Osteoblast (primary cell): ENCODE measurements at regions not wholly inside any gene's neighbourhood (a gene's known extent, or its start where the extent isn't known, plus 50 kb on each side); places are given as distances from the start of the nearest gene placed in this dataset.

Experiments used
- DNase-seq: peaks from one replicate; pipeline ENCODE4 v3.0.0; 2011; ENCODE audit warnings: low spot score, mixed read lengths; ENCODE audit not compliant: insufficient read length; ENCODE audit errors: missing footprints
- H2AFZ ChIP-seq: 2 replicates; pipeline ENCODE4 v1.6.0; 2011; ENCODE audit warnings: mild to moderate bottlenecking, low read length
- H3K27ac ChIP-seq: 2 replicates; pipeline ENCODE4 v1.5.1; 2011; ENCODE audit warnings: mild to moderate bottlenecking, low read depth, low read length, moderate library complexity
- H3K27me3 ChIP-seq: 2 replicates; pipeline ENCODE4 v1.6.0; 2012; ENCODE audit warnings: mild to moderate bottlenecking, control low read depth, inconsistent platforms, low read length, moderate library complexity; ENCODE audit not compliant: insufficient read depth
- H3K36me3 ChIP-seq: 2 replicates; pipeline ENCODE4 v1.5.1; 2011; ENCODE audit warnings: mild to moderate bottlenecking, low read length, control low read depth, moderate library complexity; ENCODE audit not compliant: insufficient read depth
- H3K4me1 ChIP-seq: 2 replicates; pipeline ENCODE4 v1.5.1; 2011; ENCODE audit warnings: mild to moderate bottlenecking, low read length, control low read depth, moderate library complexity; ENCODE audit not compliant: insufficient read depth
- H3K4me2 ChIP-seq: 2 replicates; pipeline ENCODE4 v1.6.0; 2011; ENCODE audit warnings: mild to moderate bottlenecking, low read length; ENCODE audit not compliant: insufficient read depth
- H3K4me3 ChIP-seq: fragments of 200-600 bp; sonication (generic); 3 replicates; pipeline ENCODE4 v1.5.1; 2012; ENCODE audit warnings: mild to moderate bottlenecking, low read length, inconsistent platforms; ENCODE audit not compliant: insufficient read depth
- H3K79me2 ChIP-seq: 2 replicates; pipeline ENCODE4 v1.6.0; 2012; ENCODE audit warnings: mild to moderate bottlenecking, low read length, control low read depth, inconsistent platforms; ENCODE audit not compliant: insufficient read depth
- H3K9me3 ChIP-seq: 2 replicates; pipeline ENCODE4 v1.5.1; 2011; ENCODE audit warnings: low read depth, low read length, control low read depth
- H4K20me1 ChIP-seq: 2 replicates; pipeline ENCODE4 v1.6.0; 2012; ENCODE audit warnings: mild to moderate bottlenecking, low read length, control low read depth; ENCODE audit not compliant: insufficient read depth
- CTCF ChIP-seq: IDR thresholded peaks from 2 replicates; pipeline ENCODE4 v1.5.1; 2011; ENCODE audit warnings: mild to moderate bottlenecking, low read depth, low read length, moderate library complexity; ENCODE audit errors: extremely low read depth

- H3K4me1 ChIP-seq = no peaks in the 10 kb centered on the region
- TF ChIP-seq CTCF = no peak
- H3K4me3 ChIP-seq = no peak overlapping the region
Measured at GRCh38 chr16:79844603-79845002, 244.1 kb upstream of the MAF start.

GRCh38 chr16:79843631-79844043 lies 243.1 kb upstream of the MAF start:
- Histone ChIP-seq H3K36me3 (no peaks in the 10 kb centered on the region), H3K27ac (no peak overlapping the region), H3K4me2 (no peak overlapping the region), H3K9me3 (no peaks in the 10 kb centered on the region), H2AFZ (no peak overlapping the region), H3K79me2 (no peaks in the 10 kb centered on the region), H3K4me3 (no peak overlapping the region), H4K20me1 (no peaks in the 10 kb centered on the region), H3K4me1 (no peaks in the 10 kb centered on the region), H3K27me3 (no peaks in the 10 kb centered on the region)
- no peak for TF ChIP-seq CTCF
- no peak for DNase-seq

More at GRCh38 chr16:79844603-79845002, 244.1 kb upstream of the MAF start:
- H3K79me2 ChIP-seq = no peaks in the 10 kb centered on the region
- H3K4me2 ChIP-seq = no peak overlapping the region
- no peaks in the 10 kb centered on the region for H3K36me3 ChIP-seq
- H3K9me3 ChIP-seq = no peaks in the 10 kb centered on the region
- no peak overlapping the region for H2AFZ ChIP-seq
- H3K27me3 ChIP-seq = no peaks in the 10 kb centered on the region
- no peaks in the 10 kb centered on the region for H4K20me1 ChIP-seq
- DNase-seq = no peak
- H3K27ac ChIP-seq = no peak overlapping the region

GRCh38 chr16:79843145-79843544 lies 242.6 kb upstream of the MAF start:
- Histone ChIP-seq H3K79me2 (no peaks in the 10 kb centered on the region), H3K36me3 (no peaks in the 10 kb centered on the region), H3K4me3 (no peak overlapping the region), H3K9me3 (no peaks in the 10 kb centered on the region), H2AFZ (no peak overlapping the region), H3K4me1 (no peaks in the 10 kb centered on the region), H3K27me3 (no peaks in the 10 kb centered on the region), H4K20me1 (no peaks in the 10 kb centered on the region), H3K27ac (no peak overlapping the region), H3K4me2 (no peak overlapping the region)
- TF ChIP-seq CTCF = no peak
- DNase-seq = no peak

GRCh38 chr16:79842197-79842596 lies 241.7 kb upstream of the MAF start:
- Histone ChIP-seq H3K27me3 (no peaks in the 10 kb centered on the region), H3K9me3 (no peaks in the 10 kb centered on the region), H4K20me1 (no peaks in the 10 kb centered on the region), H3K36me3 (no peaks in the 10 kb centered on the region), H3K4me3 (no peak overlapping the region), H3K79me2 (no peaks in the 10 kb centered on the region), H2AFZ (no peak overlapping the region), H3K4me2 (no peak overlapping the region), H3K27ac (no peak overlapping the region), H3K4me1 (no peaks in the 10 kb centered on the region)
- no peak for DNase-seq
- TF ChIP-seq CTCF = no peak
